ENCODE measurements at regions not wholly inside any gene's neighbourhood (a gene's known extent, or its start where the extent isn't known, plus 50 kb on each side); places are given as distances from the start of the nearest gene placed in this dataset.

DNA sequence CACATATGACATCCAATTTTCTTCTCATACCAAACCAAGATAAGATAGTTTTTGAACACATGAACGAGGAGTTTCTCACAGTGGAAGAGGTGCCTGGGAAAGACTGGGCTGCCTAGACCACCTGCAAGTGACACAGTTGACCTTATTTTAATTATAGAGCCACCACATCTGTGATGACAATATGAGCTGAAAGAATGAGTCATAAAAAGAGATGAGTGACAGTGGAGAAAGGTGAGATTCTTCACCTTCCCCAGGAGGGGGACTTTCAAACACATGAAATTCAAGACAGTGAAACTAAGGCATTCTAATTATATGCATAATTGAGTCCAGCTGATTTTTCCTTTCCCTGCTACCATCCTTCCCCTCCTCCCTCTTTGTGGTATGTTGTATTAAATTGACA, 475.5 kb downstream of the NXPH1 start:
- Histone ChIP-seq H3K36me3 (ENCODE audit: insufficient read depth, low read length) (no peaks in the 10 kb centered on the region), H3K4me2 (ENCODE audit: low read length) (no peak overlapping the region), H4K20me1 (ENCODE audit: insufficient read depth, low read length) (no peaks in the 10 kb centered on the region), H3K4me1 (ENCODE audit: insufficient read depth, low read length, severe bottlenecking) (no peaks in the 10 kb centered on the region), H3K9me2 (ENCODE audit: low read depth, low read length) (no peaks in the 10 kb centered on the region), H2AFZ (ENCODE audit: low read length) (no peak overlapping the region), H3K9me3 (ENCODE audit: low read length) (no peaks in the 10 kb centered on the region), H3K79me2 (ENCODE audit: insufficient read depth, low read length) (no peaks in the 10 kb centered on the region), H3F3A (ENCODE audit: insufficient read depth, low read length) (no peaks in the 10 kb centered on the region), H3K27me3 (ENCODE audit: insufficient read depth, low read length) (no peaks in the 10 kb centered on the region), H3K27ac (ENCODE audit: low read depth, low read length, poor library complexity, severe bottlenecking) (no peak overlapping the region), H3K9ac (ENCODE audit: low read length) (no peak overlapping the region), H3K4me3 (ENCODE audit: low read depth, low read length, poor library complexity, severe bottlenecking) (no peak overlapping the region)
- TF ChIP-seq, protein P1, sequence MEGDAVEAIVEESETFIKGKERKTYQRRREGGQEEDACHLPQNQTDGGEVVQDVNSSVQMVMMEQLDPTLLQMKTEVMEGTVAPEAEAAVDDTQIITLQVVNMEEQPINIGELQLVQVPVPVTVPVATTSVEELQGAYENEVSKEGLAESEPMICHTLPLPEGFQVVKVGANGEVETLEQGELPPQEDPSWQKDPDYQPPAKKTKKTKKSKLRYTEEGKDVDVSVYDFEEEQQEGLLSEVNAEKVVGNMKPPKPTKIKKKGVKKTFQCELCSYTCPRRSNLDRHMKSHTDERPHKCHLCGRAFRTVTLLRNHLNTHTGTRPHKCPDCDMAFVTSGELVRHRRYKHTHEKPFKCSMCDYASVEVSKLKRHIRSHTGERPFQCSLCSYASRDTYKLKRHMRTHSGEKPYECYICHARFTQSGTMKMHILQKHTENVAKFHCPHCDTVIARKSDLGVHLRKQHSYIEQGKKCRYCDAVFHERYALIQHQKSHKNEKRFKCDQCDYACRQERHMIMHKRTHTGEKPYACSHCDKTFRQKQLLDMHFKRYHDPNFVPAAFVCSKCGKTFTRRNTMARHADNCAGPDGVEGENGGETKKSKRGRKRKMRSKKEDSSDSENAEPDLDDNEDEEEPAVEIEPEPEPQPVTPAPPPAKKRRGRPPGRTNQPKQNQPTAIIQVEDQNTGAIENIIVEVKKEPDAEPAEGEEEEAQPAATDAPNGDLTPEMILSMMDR (IDR thresholded peaks at IDR 0.05; ENCODE audit: low read length), result no peak
- TF ChIP-seq EZH2 (IDR thresholded peaks at IDR 0.05; ENCODE audit: borderline replicate concordance, low read length), result no peak

DNA sequence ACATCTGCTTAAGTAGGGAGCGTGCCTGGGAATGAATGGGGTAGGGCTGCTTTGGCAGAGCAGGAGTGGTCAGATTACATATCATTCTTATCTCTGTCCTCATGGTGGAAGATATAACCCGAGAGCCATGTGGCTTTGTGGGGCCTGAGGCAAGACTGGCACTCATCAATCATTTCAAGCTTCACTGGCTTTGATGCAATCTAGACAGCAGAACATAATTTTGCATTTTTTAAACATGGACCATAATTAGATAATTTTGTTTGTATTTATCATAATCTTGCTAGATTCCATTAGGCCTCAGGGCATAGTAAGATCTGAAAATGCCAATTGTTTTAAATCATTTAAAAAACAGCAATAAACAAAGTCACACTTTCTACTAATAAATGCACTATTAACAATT, 480.3 kb downstream of the NXPH1 start:
- H3K36me3 ChIP-seq (ENCODE audit: insufficient read depth, low read length), result no peaks in the 10 kb centered on the region
- no peaks in the 10 kb centered on the region for H3K27me3 ChIP-seq (ENCODE audit: insufficient read depth, low read length)
- no peaks in the 10 kb centered on the region for H3K9me3 ChIP-seq (ENCODE audit: low read length)
- H3K27ac ChIP-seq (ENCODE audit: low read depth, low read length, poor library complexity, severe bottlenecking), result no peak overlapping the region
- no peaks in the 10 kb centered on the region for H3K79me2 ChIP-seq (ENCODE audit: insufficient read depth, low read length)
- no peaks in the 10 kb centered on the region for H3K9me2 ChIP-seq (ENCODE audit: low read depth, low read length)
- H3K9ac ChIP-seq (ENCODE audit: low read length), result no peak overlapping the region
- no peaks in the 10 kb centered on the region for H3K4me1 ChIP-seq (ENCODE audit: insufficient read depth, low read length, severe bottlenecking)
- TF ChIP-seq EZH2 (IDR thresholded peaks at IDR 0.05; ENCODE audit: borderline replicate concordance, low read length), result no peak
- TF ChIP-seq, protein P1 (IDR thresholded peaks at IDR 0.05; ENCODE audit: low read length), result no peak
- H2AFZ ChIP-seq (ENCODE audit: low read length), result no peak overlapping the region
- no peak overlapping the region for H3K4me2 ChIP-seq (ENCODE audit: low read length)
- no peaks in the 10 kb centered on the region for H4K20me1 ChIP-seq (ENCODE audit: insufficient read depth, low read length)
- no peaks in the 10 kb centered on the region for H3F3A ChIP-seq (ENCODE audit: insufficient read depth, low read length)
- no peak overlapping the region for H3K4me3 ChIP-seq (ENCODE audit: low read depth, low read length, poor library complexity, severe bottlenecking)

- H3K4me1 ChIP-seq (ENCODE audit: insufficient read depth, low read length, severe bottlenecking), result no peaks in the 10 kb centered on the region
- H3K9me3 ChIP-seq (ENCODE audit: low read length), result no peaks in the 10 kb centered on the region
- H3K79me2 ChIP-seq (ENCODE audit: insufficient read depth, low read length), result no peaks in the 10 kb centered on the region
- no peaks in the 10 kb centered on the region for H3K9me2 ChIP-seq (ENCODE audit: low read depth, low read length)
- H3K27me3 ChIP-seq (ENCODE audit: insufficient read depth, low read length), result no peaks in the 10 kb centered on the region
- H3K4me2 ChIP-seq (ENCODE audit: low read length), result no peak overlapping the region
- no peak overlapping the region for H3K9ac ChIP-seq (ENCODE audit: low read length)
- no peaks in the 10 kb centered on the region for H4K20me1 ChIP-seq (ENCODE audit: insufficient read depth, low read length)
- H3K36me3 ChIP-seq (ENCODE audit: insufficient read depth, low read length), result no peaks in the 10 kb centered on the region
- H3K27ac ChIP-seq (ENCODE audit: low read depth, low read length, poor library complexity, severe bottlenecking), result no peak overlapping the region
- TF ChIP-seq EZH2 (IDR thresholded peaks at IDR 0.05; ENCODE audit: borderline replicate concordance, low read length), result no peak
- TF ChIP-seq, protein P1 (IDR thresholded peaks at IDR 0.05; ENCODE audit: low read length), result no peak
- H3F3A ChIP-seq (ENCODE audit: insufficient read depth, low read length), result no peaks in the 10 kb centered on the region
- no peak overlapping the region for H3K4me3 ChIP-seq (ENCODE audit: low read depth, low read length, poor library complexity, severe bottlenecking)
- H2AFZ ChIP-seq (ENCODE audit: low read length), result no peak overlapping the region
These were observed 488.4 kb downstream of the NXPH1 start for GRCh38 chr7:8921807-8922206.

All from OCI-LY1 (cell line).